ENCODE measurements at regions not wholly inside any gene's neighbourhood (a gene's known extent, or its start where the extent isn't known, plus 50 kb on each side); places are given as distances from the start of the nearest gene placed in this dataset.

DNA sequence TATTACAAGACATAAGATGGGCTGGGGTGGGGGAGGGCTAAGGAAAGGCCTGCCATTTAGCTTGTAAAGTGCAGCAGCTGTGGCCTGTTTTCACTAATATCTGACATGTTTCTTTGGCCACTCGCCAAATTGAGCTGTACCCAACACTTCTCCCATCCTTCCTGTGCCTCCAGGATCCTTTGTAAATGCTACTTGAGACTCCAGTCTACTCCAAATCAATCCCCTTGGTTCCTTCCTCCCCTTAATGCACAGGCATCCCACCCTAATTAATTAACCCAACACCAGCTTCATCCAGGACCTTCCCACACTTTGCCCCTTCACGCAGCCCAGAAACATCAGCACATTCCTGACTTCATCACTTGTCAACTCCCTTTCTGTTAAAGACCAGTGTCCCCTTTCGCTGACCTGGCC is 55.0 kb upstream of the TCF21 start:
- no peak for TF ChIP-seq ZNF121 (tag by site-specific recombination; IDR thresholded peaks at IDR 0.05)
- no peak for TF ChIP-seq ZNF157 (tag by site-specific recombination; IDR thresholded peaks at IDR 0.05)

All from HEK293 (cell line).